HG03095 (cell line): ENCODE measurements at regions not wholly inside any gene's neighbourhood (a gene's known extent, or its start where the extent isn't known, plus 50 kb on each side); places are given as distances from the start of the nearest gene placed in this dataset.
"Not testable (repeated sequence)": the region's sequence is repeated elsewhere in the genome, so short reads cannot be mapped to it uniquely, and the experiment has no call there.

Source experiments
- ATAC-seq: cut with Tn5 transposase; IDR thresholded peaks from one replicate; pipeline ENCODE4 v1.9.1; 2021; ENCODE audit warnings: moderate library complexity; ENCODE audit not compliant: unreplicated experiment

- ATAC-seq: peak; percentile 56
These were observed 124.3 kb downstream of the TP53TG3F start for GRCh38 chr16:33583702-33584101.

- not testable (repeated sequence) for ATAC-seq
These were observed 129.2 kb downstream of the TP53TG3F start for GRCh38 chr16:33588589-33588988.

- ATAC-seq: not testable (repeated sequence)
These were observed 133.9 kb downstream of the TP53TG3F start for GRCh38 chr16:33593344-33593743.

GRCh38 chr16:33595074-33595473 lies 135.7 kb downstream of the TP53TG3F start:
- ATAC-seq: not testable (repeated sequence)

- peak; percentile 64 for ATAC-seq
These were observed 141.6 kb downstream of the TP53TG3F start for GRCh38 chr16:33601029-33601428.

GRCh38 chr16:33623535-33624077 lies 164.2 kb downstream of the TP53TG3F start:
- ATAC-seq: not testable (repeated sequence)

GRCh38 chr16:33628895-33629294 lies 169.5 kb downstream of the TP53TG3F start:
- ATAC-seq: not testable (repeated sequence)

GRCh38 chr16:33631713-33632112 lies 172.3 kb downstream of the TP53TG3F start:
- ATAC-seq: not testable (repeated sequence)

- ATAC-seq: not testable (repeated sequence)
These were observed 174.6 kb downstream of the TP53TG3F start for GRCh38 chr16:33634057-33634456.

- ATAC-seq: not testable (repeated sequence)
These were observed 177.3 kb downstream of the TP53TG3F start for GRCh38 chr16:33636760-33637159.

GRCh38 chr16:33643270-33643669 lies 183.9 kb downstream of the TP53TG3F start:
- ATAC-seq: peak; percentile 88

GRCh38 chr16:33643698-33644381 lies 184.4 kb downstream of the TP53TG3F start:
- peak; percentile 64 for ATAC-seq

GRCh38 chr16:33646386-33646785 lies 187.0 kb downstream of the TP53TG3F start:
- not testable (repeated sequence) for ATAC-seq

- not testable (repeated sequence) for ATAC-seq
These were observed 196.3 kb downstream of the TP53TG3F start for GRCh38 chr16:33655756-33656155.

GRCh38 chr16:33656394-33656793 lies 197.0 kb downstream of the TP53TG3F start:
- ATAC-seq: peak; percentile 57

- peak; percentile 55 for ATAC-seq
These were observed 198.3 kb downstream of the TP53TG3F start for GRCh38 chr16:33657717-33658116.

GRCh38 chr16:33680791-33681190 lies 221.4 kb downstream of the TP53TG3F start:
- ATAC-seq: not testable (repeated sequence)

GRCh38 chr16:33700320-33700719 lies 240.9 kb downstream of the TP53TG3F start:
- ATAC-seq: not testable (repeated sequence)

GRCh38 chr16:33706845-33707590 lies 247.6 kb downstream of the TP53TG3F start:
- ATAC-seq: not testable (repeated sequence)

- not testable (repeated sequence) for ATAC-seq
These were observed 248.2 kb downstream of the TP53TG3F start for GRCh38 chr16:33707591-33707934.

GRCh38 chr16:33709856-33710695 lies 250.7 kb downstream of the TP53TG3F start:
- ATAC-seq: not testable (repeated sequence)
